Right forelimb (tissue), 1 donor: ENCODE measurements at regions not wholly inside any gene's neighbourhood (a gene's known extent, or its start where the extent isn't known, plus 50 kb on each side); places are given as distances from the start of the nearest gene placed in this dataset.
A peak's percentile ranks its signal among the peaks of the same experiment; 100 is the strongest.
"Not testable (repeated sequence)": the region's sequence is repeated elsewhere in the genome, so short reads cannot be mapped to it uniquely, and the experiment has no call there.

Experiments used
- DNase-seq: peaks from one replicate; pipeline ENCODE4 v3.0.0-alpha.2; 2018

DNA sequence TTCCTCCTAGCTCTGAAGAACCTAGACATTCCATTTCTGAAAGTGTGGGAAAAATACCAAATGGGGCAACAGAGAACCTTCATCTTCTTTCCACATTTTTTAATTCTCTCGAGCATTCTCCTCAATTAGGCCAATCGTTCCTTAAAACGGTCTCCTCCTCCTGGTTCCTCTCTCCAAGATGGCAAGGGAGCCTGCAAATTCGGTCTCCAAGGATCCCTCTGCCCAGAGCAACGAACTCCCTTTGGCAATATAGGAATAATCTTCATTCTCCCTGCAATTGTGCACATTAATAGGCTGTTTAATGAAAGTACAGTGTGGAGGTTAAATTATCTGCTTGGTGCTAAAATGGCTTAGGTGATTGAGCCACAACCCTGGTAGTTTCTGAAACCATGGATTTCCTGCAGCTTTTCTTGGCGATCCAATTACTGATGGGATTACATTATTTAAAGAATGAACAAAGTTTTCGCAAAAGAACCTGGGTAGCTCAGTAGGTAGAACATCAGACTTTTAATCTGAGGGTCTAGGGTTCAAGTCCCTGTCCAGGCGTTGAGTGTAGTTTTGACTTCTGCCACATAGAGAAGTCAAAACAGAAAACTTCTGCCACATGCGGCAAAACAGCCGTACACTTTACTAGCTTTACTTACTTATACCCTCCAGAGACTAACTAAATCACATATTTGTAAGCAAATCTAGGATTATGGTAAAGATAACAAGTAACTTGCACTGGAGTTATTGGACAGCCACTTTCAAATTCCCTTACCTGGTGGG is 102.9 kb upstream of the ZNF184 start:
- no peak for DNase-seq

DNA sequence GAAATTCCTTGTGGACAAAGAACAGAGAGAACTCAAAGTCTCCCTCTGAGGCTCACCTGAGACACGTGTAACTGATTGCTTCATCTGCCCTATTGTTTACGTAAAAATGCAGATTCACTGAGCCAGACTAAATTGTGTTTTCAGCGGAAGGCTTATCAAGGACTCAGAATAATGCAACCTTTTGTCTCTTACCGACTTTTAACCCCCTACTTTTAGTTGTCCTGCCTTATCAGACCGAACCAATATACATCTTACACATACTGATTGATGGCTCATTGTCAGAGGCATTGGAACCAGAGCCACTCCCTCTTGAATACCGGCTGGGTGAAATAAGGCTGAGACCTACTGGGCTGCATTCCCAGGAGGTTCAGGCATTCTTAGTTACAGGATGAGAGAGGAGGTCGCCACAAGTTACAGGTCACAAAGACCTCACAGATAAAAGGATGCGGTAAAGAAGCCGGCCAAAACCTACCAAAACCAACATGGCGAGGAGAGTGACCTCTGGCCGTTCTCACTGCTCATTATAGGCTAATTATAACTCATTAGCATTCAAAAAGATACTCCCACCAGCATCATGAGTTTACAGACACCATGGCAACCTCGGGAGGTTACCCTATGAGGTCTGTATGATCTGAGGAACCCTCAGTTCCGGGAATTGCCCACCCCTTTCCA is 95.5 kb upstream of the ZNF184 start:
- no peak for DNase-seq

DNA sequence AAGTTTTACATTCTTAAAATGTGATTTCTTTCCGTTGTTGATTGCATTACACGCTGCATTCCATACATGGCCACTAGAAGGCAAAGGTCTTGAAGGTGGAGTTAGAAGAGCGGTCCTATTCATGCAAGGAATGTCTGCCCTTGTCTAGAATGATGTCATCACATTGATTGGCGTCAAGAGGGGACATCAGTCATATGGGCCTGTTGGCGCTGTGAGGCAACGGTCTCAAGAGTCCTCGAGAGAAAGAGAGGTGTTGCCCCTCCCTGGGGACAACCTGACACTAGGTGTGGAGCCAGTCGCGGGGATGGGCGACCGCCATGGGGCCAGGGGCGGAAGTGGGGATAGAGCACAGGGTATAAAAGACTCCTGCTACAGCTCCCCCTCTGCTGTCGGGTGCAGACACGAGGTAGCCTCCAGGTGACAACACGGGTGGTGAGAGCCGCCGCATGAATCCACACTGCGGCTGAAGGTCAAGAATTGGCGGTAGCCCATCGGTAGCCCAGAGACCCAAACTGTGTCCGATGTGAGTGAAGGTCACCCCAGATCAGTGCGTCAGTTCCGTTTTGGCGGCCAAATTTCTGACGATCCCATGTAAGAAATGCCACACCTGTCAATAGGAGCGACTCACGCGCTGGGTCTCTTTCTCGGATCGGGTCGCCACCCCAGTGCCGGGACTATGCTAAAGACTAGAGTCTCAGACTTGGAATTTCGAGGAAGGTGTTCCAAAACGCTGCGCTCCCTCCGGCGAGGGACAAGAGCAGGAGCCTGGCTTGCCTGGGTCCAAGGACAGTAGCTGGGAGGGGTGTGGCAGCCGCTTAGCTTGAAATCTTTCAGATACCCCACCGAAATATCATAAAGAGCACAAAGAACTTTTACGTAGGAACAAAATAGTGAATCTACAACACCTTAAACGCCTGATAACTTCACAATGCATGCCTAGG is 93.2 kb upstream of the ZNF184 start:
- no peak for DNase-seq

DNA sequence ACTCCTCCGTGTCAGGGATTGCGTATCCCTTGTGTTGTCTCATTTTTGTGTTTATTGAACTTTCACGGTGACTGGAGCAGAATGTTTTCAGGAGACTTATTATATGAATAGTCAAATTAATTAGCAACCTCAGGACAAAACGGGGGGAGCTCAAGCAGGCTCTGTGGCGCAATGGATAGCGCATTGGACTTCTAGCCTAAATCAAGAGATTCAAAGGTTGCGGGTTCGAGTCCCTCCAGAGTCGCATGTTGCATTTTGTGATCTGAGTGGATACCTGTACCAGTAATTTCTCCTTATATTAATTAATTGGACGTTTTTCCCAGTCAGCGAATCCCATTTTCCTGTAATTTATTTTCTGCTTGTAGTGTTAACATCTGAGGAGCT is 89.1 kb upstream of the ZNF184 start:
- DNase-seq, result no peak

DNA sequence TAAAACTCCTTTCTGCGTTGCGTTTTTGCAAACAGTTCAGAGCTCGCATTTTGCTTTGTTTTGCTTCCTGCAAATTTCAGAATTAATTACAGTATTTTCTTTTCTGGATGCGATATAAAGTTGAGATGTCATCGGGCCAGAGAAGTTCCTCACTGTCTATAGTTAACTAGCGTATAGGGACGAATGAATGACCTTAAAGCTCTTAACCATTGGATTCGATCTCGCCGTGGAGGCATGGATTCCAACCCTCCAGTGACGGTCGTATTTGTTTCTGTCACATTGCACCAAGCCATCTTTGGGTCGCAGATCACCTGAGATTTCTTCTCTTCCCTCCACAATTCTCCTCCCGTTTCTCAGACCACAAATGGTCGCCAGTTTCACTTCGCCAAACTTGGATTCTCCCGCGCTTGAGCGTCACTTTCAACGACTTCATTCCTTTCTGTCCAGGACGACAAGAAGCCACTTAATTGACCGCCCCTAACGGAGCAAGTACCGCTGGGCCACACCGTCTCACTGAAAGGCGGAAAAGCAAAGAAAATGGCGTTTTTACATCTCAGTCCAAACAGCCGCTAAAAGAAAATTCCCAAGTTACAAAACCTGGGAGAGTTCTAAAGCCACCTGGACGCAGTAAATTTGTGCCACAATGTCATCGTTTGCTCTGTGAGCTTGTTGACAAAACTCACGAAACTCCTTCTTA is 85.3 kb upstream of the ZNF184 start:
- DNase-seq, result no peak

DNA sequence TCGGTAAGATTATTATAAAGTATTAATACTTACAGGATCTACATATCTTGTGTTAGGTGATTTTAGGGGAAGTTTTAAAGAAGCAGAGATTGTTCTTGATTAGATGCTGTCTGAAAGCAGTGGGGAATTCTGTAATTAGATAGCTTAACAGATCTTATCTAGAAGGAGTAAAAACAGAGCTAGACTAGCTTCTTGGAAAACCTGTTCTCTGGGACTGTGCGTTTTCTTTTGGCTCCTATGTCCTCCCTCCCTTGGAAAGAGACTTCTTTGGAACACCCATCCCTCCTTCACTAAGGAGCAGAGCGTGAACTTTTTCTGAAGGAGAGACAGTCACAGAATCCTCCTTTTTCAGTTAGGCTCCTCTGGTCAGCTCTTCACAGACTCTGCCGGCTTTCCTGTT is 83.5 kb upstream of the ZNF184 start:
- DNase-seq, result no peak

DNA sequence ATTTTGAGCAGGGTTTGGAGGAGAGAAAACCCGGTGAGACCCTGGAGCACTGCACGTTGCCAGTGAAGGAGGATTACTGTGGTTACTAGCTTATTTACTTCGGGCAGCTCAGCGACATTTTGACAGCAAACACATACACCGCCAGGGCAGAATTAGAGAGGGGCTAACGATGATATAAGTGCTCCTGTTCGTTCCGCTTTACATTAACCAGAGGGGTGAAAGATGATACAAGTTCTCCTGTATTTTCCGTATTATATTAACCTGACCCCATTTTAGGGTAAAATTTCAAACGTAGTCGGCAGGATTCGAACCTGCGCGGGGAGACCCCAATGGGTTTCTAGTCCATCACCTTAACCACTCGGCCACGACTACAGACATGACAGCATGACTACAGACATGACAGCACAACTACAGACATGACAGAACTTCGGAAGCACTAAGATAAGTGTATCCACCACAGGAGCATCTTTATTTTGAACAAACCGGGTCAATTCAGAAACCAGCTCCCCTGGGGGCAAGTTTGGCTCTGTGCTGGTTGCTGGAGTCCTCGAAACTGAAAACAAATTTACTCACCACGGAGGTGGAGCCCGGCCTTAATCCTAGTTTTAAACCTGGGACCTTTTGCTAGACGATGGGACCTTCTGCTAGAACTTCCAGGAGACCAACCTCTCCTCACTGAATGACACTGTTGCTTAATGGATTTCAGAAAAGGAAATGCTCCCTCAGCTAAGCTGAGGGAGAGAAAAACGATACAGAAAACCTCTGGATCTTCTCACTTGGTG is 80.4 kb upstream of the ZNF184 start:
- no peak for DNase-seq

DNA sequence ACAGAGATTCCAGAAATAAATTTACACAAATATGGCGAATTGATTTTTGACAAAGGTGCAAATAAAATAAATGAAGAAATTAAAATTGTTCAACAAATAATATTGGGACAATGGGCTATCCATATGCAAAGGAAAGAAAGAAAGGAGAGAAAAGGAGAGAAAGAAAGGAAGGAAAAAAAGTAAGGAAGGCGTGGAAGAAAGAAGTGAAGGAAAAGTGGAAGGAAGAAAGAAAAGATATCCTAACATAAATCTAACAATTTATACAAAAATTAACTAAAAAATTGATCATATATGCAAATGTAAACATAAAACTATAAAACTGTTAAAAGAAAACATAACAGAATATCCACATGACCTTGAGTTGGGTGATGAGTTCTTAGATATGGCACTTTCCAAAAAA is 78.7 kb upstream of the ZNF184 start:
- DNase-seq, result no peak

DNA sequence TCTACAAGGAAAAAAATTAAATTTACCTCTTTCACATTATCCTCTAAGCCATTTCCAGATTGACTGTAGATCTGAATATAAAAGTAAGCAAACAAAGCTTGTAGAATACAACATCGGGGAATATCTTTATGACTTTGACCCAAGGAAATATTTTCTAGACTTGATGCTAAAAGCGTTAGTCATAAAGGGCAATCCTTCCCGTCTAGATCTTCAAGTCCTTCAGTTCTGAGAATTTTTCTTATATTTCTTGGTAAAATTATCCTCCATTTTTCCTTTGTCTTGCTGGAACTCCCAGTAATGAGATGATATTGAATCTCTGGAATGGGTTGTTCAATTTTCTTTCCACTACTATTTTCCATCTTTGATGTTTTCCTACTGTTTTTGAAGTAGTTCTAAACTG is 77.8 kb upstream of the ZNF184 start:
- DNase-seq, result no peak

DNA sequence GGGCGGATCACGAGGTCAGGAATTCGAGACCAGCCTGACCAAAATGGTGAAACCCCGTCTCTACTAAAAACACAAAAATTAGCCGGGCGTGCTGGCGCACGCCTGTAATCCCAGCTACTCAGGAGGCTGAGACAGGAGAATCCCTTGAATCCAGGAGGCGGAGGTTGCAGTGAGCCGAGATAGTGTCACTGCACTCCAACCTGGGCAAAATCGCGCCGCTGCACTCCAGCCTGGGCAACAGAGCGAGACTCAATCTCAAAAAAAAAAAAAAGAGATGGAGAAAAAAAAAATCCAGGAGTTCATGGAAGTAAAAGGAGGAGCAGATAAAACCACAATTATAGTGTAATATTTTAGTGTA is 76.3 kb upstream of the ZNF184 start:
- DNase-seq, result not testable (repeated sequence)

DNA sequence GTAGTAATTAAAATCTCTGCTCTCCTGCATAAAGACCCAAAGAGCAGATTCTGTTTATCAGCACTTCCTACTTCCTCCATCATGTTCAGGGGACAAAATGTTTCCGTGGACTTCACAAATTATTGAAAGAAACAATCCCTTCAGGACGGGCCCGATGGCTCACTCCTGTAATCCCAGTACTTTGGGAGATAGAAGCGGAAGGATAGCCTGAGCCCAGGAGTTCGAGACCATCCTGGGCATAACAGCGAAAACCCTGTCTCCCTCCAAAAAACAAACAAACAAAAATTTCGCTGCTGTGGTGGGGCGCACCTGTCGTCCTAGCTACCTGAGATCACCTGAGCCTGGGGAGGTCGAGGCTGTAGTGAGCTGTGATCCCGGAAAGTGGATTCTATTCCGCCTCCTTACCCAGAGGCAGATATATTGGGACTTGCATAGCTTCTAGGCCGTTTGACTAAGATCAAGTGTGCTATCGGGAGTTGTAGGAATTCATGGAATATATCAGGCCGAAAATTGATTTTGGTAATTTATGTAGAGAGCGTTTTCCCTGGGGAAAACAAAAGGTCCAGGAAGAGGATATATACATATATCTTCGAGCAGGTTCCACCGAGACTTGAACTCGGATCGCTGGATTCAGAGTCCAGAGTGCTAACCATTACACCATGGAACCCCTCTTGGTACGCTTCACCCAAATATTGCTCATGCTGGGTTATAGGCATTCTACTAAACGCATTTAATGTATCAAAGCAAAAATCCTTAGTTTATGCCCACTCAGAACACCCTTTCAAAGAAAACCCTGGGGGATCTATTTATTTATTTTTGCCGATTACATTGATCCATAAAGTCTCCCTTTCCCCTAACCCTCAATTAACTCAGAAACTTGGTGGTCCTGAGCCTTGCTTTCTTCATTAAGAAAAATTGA is 74.5 kb upstream of the ZNF184 start:
- DNase-seq, result no peak

DNA sequence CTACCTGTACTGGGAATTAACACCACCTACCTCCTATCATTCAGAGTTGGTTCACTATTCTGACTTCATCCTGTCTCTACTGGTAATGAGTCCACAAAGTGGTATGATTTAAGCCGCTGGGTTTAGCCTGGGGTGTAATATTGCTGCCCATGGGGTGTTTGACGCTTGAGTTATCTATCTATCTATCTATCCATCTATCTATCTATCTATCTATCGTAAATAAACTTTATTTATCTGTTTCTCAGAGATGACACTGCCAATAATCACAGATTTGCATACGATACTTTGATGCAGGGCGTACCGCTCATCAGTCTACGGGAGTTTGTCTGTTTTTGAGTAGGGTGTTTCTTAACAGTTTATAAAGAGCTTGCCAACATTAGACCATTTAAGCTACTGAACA is 73.6 kb upstream of the ZNF184 start:
- no peak for DNase-seq

DNA sequence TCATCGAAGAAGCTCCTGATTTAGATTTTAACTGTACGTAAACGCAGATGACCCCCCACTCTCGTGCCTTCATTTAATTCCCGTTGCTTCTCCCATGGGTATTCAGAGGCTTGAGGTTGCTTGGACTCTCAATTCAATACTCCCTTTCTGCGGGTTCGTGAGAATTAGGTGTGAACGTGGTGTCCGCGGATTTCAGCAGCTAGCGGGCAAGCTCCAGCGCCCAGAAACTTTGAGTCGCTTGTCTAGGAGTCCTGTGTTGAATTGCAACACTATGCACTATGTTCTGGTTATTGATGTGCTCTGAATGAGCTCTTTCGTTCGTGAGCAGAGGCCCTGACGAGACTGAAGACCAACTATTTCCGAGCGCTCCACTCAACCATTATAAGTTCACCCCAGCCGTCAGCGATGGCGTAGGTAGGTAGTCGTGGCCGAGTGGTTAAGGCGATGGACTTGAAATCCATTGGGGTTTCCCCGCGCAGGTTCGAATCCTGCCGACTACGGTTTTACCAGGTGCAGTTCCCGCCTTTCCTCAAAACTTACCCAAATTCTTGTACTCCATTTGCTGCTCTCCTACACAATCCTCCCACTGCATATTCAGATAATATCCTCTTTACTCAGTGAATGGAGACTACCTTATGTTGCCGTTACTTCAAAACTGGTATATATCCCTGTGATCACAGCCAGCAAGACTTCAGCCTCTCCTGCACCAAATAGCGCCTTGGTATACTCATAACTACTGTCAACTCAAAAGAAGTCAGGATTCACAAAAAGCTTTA is 72.6 kb upstream of the ZNF184 start:
- peak; percentile 49 for DNase-seq

DNA sequence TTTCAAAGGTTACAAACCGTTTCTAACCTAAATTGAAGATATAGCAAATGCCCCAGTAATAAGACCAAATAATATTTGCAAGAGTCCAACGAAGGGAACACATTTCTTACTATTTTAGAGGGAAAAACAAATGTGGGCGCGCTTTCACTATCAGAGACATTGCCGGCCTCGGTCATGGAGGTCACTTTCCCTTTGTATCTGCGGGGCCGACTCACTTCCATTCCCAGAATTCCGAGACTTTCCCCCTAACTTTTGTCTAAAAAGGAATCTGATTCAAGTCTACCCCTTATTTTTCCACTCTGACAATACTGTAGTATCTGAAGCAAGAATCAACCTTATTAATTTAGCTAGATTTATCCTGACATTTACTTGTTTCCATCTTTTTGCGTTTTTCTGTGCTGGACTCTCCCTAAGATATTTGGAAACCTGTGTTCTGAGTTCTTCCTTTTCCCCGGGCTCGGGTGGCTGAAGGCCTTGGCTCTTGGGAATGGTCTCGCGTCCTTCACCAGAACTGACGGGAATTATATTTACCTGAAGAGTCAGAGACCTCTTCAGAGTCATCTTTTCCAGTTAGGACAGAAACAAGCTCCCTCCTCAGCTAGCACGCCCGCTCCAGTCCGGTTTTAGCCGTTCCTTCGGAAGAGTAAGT is 71.8 kb upstream of the ZNF184 start:
- DNase-seq, result no peak

DNA sequence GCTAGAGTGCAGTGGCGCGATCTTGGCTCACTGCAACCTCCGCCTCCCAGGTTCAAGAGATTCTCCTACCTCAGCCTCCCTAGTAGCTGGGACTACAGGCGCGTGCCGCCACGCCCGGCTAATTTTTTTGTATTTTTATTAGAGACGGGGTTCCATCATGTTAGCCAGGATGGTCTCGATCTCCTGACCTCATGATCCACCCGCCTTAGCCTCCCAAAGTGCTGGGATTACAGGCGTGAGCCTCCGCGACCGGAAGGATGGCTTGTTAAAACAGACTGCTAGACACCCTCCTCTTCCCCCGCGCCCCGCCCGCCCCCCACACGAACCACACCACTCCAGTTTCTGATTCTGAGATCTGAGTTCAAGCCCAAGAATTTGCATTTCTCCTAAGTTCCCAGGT is 71.2 kb upstream of the ZNF184 start:
- not testable (repeated sequence) for DNase-seq

DNA sequence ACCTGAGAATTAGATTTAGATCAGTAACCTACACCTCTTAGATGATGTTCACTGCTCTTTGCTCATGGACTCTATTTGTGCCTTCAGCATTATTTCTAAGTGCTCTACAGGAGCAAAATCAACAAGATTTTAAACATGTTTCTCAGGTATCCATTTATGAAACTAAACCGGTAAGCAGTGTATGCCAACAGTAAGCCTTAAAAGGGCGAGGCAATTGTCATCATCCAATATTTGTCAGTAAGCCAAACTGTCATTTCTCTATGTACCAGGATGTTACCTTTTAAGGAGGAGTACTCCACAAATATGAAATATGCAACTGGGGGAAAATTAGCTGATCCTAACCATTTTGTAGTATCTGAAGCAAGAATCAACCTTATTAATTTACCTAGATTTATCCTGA is 69.6 kb upstream of the ZNF184 start:
- DNase-seq, result no peak

DNA sequence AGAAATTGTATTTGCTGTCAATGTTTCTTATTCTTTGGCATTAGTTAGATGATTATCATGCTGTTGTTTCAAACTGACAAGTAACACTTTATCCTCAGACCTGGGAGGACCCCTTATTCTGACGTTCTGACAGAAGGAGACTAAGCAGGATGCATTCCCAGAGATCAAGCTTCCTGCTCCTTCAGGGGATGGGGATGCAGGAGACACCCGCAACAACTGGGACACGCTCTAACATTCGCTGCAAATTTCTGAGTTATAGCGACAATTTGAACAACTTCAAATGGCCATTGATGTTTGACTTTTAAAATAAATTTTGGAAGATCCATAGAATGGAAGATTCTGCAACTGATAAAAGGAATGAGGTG is 69.0 kb upstream of the ZNF184 start:
- DNase-seq, result no peak

DNA sequence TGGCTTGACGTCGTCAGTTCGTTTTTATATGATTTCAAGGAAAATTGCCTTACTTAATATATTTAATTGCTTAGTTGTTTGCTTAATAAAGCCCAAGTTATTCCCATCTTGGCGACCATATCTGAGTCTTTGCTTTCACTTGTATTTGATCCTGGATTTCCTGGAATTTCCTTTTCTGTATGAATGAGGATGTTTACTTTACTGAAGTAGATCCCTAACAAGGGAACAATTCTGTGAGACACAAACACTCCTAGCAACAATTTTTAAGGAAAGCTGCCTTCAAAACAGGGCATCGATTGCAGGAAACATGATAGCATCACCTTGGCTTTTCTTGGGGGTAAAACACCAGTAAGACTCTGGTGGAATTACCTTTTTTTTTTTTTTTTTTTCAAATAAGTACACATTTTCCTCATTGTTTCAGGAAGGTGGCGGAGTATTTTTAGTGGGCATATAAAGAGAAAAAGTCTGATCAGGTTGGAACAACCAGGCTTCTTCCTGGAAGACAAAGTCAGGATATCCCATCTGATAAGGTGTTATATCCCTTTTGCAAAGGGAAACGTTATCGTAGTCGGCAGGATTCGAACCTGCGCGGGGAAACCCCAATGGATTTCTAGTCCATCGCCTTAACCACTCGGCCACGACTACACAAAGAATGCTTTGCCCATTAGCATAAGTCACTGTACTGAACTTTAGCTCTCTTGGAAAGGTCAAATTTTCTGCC is 68.5 kb upstream of the ZNF184 start:
- no peak for DNase-seq

DNA sequence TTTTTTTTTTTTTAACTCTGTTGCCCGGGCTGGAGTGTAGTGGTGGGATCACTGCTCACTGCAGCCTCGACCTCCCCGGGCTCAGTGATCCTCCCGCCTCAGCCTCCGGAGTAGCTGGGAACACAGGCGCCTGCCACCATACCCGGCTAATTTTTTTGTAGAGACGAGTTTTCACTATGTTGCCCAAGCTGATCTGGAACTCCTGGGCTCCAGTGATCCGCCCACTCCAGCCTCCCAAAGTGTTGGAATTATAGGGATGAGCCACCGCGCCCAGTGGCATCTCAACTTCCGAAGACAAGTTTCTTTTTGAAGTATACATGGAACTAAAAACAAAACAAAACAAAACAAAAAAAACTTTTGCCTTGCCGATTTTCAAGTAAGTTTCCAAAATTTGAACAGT is 66.6 kb upstream of the ZNF184 start:
- DNase-seq, result no peak
